GM18867 (cell line): ENCODE measurements at regions not wholly inside any gene's neighbourhood (a gene's known extent, or its start where the extent isn't known, plus 50 kb on each side); places are given as distances from the start of the nearest gene placed in this dataset.

Experiments used
- ATAC-seq: cut with Tn5 transposase; IDR thresholded peaks from one replicate; pipeline ENCODE4 v1.9.1; 2021; ENCODE audit warnings: mild to moderate bottlenecking, moderate library complexity; ENCODE audit not compliant: unreplicated experiment

DNA sequence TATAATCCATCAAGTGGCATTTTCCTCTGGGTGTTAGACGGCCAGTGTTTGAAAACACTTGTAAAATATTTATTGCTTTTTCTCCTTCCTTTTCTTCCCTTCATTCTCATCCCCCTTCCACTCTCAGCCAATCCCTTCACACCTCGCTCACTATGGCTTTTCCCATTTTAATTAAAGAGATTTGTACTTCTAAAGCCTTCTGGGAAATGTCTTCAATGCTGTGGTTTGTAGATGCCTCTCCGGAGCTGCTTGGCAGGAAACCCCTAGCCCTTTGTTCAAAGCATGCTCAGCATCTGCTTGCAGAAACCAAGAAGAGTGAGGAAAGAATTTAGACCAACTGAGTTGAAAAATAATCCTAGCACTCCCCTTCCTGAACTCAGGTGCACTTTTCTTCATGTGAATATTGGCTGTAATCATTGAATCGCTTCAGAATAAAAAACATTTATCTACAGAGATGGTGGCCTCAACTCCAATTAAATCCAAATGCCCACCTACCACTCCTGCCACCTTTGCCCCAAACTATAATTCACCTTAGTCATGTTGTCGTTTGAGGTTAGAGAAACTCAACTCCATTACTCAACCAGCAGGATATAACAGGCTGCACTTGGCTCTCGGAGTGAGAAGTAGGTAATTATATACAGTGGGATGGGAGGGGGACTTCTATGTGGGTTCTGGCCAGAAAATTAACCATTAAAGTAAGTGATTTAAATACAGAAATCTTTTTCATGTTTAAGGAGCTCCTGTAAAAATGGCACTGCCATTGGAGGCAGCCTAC lies 659.4 kb upstream of the CAMK1G start:
- no peak for ATAC-seq

DNA sequence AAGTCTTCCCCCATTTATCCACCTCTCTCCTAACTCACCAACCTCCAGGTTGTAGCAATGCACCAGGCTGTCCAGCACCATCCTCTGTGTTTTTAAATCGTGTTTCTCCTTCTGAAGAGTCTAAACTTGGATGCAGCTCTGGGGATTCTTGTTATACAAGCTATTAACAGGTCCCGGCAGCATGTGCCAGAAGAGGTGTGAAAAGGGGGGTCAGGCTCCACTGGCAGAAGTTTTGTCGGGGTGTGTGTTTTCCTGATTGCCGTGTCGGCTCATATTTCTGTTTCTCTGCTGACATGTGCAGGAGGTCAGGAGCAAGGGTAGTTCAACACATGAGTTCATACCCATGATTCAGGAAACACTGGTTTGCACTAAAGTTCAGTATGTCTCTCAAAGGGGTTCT lies 658.6 kb upstream of the CAMK1G start:
- no peak for ATAC-seq

DNA sequence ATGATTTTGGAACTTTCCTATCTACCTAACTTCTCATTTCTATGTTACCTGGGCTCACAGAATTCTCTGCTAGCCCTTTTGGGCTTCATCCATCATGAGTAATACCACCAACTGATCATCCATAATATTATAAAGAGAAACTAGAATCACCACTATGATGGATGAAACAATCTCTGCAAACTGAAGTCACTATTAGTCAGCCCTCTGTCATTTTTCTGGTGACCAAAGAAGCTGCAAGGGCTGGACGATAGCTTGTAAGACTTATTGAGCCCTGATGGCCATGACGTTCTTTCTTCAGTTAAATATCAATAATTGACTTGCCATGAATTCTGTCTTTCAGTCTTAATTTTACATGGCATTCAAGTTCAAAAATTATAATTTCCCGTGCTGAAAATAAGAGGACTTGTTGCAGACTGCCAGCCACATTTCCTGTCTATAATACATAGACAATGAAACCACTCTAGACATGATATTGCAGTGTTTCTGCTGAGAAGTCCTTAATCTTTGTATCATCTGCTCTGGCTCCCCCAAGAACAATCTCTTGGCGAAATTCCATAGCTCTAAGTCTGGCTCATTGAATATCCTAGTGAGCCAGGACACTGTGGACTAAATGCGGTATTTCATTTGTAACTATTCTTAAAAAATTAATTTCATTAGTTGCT lies 655.0 kb upstream of the CAMK1G start:
- no peak for ATAC-seq

DNA sequence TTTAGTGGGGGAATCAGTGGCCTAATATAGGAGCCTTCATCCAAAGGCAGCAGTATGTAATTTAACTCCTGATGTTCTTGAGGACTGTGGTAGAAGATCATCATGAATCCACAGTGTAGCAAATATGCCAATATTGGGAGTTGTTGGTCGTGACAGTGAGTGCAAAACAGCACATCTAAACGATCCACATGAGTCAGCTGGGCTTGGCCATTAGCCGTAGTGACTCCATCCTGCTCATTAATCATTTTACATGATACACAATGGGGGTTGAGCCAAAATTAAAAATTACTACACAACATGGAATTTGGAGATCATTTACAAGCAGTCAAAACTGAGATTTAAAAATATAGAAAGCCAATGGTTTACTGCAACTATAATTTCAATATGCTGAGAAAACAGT lies 653.9 kb upstream of the CAMK1G start:
- no peak for ATAC-seq

DNA sequence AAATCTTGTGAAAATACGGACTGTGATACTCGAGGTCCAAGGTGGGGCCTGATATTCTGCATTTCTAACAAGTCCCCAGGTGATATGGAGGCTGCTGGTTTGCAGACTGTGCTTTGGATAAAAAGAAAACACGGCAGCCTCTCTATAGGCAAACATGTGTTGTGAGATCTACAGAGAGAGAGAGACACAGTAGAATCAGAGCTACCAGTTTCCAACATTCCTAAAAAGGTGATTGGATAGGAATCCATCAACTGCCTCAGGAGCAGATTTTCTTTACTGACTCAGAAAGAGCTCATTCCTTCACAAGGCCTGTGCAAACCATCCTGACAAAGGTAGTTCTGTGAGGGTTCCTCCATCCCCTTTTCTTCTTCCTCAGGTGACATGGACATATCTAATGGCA lies 651.6 kb upstream of the CAMK1G start:
- no peak for ATAC-seq

DNA sequence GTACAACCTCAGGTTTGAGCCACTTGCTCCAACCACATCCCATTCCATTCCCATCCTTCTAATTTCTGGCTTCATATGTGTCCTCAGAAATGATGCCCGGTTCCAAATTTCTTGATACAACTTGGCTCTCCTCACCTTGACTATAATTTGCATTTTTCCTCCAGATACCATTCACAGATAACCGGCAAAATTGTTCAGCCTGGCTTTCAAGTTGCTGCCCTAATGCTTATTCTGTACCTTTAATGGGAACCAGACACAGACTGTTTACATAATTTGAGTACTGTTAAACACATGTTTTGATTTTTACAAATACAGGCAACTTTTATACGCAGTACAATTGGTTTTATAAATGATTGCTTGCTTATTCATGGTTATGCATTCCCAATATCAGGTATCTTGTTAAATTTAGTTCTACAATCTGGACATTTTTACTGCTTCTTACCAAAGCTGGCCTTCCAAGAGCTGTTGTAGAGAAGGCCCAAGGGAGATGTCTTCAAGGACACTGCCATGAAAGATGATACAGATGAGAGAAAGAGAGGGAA lies 649.5 kb upstream of the CAMK1G start:
- no peak for ATAC-seq

DNA sequence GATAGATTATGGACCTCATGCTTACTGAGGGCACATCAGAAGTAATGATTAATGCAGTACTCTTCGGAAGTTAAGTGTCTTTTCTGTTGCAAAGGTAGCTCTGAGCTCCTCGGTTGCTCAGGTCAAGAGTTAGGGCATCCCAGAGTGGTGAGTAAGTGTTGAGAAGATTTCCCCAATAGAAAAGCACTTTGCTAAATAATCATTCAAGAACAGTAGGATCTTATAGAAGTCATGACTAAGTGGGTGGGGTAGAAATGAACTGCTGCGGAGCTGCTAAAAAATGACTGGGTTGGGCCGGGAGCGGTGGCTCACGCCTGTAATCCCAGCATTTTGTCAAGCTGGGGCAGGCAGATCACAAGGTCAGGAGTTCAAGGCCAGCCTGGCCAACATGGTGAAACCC lies 648.6 kb upstream of the CAMK1G start:
- ATAC-seq = no peak

DNA sequence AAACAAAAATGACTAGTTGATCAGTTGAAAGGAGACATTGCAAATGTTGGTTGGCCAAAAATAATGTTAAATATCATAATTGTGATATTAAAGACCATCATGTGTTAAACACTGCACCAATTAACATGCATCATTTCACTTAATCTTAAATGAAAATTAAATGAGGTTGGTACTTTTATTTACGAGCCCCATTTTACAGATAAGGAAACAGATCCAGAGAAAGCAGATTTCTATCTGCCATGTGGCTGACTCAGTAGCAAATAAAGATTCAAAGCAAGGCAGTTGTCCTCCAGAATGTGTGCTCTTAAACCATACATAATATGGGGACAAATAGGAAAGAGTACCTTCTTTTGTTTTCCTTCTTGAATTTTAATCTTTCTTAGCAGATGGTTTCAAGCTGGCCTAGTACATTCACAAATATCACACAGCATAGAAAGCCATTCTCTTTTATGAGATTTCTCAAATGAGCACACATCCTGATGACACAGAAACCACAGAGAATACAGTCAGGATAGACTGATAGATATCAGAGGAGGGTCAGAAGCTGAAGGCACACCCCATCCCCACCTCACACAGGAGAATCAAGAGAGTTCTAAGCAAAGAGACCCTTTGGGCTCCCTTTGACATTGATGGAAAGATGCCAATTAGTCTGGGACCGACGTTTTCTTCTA lies 647.9 kb upstream of the CAMK1G start:
- ATAC-seq = no peak

DNA sequence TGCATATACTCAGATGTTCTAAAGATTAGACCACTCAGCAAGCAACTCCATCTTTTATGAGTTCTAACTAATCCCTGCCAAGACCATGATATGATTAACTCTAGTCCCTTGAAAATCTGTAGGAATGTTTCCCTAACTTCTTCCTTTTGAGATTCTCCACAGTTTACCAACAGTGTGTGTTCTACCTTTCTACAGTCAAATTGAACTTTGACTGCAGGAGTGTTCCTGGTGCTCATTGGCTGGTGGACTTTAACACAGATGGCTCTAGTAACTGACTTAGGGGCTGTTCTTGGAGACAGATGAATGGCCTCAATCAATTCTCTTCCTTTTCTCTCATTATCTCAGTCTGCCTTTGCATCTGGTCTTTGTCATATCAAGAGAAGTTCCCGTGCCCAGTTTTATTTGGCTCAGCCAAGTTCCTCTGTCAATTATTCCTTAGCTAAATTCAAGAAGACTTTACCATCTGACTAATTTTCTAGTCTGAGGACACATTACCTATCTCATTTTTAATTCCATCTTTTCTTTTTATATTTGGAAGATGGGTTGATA lies 643.9 kb upstream of the CAMK1G start:
- ATAC-seq = no peak

DNA sequence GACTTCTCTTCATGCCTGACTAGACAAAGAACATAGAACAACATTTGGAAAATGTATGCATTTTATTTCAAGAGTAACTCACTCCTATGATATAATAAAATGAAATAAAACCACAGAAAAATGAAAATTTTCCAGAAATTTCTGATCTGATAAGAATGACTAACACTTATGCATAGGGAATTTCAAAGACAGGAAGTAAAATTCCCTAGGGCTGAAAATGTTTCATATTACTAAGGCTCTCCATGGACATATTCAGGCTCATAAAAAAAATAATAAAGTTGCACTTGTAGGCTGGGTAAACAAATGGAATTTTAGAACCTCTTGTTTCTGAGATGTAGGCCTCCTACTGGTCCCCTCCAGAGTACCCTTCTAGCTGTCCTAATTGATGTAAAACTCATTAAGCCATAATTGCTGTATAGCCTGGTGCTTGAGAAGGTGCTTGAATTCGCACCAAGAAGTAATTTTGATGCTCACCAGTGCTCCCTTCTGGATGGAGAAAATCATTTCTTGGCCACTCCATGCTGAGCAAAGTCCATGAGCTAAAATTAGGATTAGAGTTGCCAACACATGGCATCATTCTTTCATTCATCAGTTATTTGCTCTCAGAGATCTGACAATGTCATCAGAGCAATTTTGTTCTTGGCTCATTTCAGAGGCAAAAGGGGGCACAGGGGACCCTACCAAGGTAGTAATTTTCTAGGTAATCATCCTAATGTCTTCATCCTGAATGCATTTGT lies 641.0 kb upstream of the CAMK1G start:
- ATAC-seq = no peak

DNA sequence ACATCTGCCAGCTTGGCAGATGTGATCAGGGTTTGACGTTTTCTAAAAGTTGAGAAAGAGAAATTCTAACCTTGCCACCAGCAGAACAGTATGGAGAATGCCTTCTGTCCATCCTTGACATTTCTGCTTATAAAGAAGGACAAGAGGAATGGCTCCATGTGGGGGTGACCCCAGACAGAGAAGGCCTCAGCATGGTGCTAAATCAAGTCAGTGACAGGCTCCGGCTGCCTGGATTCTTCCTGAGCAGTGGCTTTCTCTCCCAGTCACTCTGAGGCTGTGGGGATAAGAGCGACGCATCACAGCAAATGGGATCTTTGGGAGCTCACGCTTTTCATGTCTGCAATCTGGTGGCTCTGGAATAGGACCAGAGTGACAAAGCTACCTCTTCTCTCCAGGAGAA lies 640.2 kb upstream of the CAMK1G start:
- no peak for ATAC-seq

DNA sequence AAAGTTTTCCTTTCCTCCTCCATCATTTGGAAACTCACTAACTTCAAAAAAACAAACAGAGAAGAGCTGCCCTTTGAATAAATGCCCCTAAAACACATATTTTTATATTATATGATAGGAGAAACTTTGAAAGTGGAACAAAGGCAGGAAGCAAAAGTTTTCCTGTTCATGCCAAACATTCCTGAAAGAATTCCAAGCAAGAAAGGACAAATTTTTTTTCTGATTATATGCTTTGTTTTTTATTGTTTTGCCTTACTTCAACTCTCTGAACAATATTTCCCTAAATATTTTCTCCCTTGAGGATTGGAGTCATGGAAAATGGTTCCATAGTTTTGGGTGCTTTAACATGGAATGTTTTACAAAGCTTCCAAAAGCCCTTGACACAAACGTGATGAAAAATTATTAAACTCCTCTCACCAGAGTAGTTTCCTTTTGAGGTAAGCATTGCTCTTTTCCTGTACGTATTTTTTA lies 638.5 kb upstream of the CAMK1G start:
- no peak for ATAC-seq

DNA sequence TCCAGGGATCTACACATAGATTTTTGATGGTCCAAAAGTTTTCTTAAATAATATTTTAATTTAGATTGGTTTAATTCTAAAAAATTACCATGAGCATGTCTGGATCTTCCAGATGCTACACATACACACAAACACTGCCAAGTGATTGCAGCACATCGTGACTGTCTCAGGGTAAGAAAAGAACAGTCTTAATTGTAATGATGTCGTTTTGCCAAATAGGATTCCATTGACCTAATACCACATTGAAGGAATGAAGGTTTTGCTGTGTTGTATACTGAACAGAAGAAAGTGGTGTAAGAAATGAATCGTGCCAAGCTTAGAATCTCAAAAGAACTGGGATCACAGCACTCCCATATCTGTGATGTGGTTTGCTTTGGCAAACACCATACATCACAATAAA lies 633.3 kb upstream of the CAMK1G start:
- ATAC-seq = no peak

DNA sequence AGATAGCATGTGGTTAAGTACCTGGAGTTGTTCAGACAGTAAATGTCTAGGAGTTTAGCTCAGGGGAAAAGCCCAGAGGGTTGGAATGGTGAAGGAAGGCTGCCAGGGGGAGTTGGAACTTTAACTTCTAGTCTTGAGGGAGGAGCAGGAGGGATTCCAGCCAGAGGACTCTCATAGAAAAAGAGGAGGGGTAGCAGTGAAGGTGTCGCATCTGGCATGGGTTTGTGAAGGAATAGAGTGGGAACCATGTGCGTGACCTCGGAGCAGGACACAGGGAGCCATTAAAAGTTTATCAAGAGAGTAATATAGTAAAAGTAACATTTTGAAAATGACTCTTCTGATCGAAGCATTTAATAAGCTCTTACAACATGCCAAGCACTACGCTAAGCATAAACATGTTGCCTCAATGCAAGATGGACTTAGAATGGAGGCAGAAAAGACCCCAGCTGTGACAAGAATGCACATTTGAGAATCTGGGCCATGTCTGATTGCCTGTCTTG lies 632.4 kb upstream of the CAMK1G start:
- ATAC-seq = no peak

DNA sequence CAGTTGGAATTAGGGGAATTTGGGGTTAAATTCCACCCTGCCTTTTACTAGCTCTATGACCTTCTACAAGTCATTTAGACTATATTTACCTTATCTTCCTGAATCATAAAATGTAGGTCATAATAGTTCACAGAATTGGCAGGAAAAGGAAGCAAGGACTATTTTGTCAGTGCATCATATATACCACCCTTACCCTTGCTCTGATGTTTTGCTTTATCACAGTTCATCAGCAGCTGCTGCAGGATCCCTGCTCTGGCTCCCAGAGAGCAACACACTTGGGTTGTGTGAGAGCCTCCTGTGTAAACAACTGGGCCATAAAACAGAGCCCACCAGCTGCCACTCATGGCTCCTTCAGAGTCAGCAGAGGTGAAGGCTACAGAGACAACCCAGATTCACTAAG lies 631.6 kb upstream of the CAMK1G start:
- ATAC-seq = no peak

DNA sequence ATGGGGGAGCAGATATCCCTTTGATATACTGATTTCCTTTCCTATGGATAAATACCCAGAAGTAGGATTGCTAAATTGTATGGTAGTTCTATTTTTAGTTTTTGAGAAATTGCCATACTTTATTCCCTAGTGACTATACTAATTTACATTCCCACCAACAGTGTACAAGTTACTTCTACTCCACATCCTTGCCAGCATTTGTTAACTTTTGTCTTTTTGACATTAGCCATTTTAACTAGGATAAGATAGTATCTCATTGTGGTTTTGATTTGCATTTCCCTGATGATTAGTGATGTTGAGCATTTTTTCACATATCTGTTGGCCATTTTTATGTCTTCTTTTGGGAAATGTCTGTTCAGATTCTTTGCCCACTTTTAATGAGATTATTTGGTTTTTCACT lies 620.6 kb upstream of the CAMK1G start:
- ATAC-seq = no peak

DNA sequence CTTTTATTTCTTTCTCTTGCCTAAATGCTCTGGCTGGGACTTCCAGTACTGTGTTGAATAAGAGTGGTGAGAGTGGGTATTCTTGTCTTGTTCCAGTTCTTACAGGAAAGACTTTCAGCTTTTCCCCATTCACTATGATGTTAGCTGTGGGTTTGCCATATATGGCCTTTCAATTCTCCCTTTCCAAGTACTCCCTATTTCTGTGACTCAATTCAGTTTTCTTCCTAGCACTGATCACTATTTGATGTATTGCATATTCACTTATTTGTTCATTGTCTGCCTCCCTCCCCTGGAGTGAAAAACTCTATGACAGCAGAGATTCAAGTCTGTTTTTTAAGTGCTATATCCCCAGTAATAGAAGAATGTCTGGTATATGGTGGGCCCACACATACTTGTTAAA lies 618.2 kb upstream of the CAMK1G start:
- ATAC-seq = no peak

DNA sequence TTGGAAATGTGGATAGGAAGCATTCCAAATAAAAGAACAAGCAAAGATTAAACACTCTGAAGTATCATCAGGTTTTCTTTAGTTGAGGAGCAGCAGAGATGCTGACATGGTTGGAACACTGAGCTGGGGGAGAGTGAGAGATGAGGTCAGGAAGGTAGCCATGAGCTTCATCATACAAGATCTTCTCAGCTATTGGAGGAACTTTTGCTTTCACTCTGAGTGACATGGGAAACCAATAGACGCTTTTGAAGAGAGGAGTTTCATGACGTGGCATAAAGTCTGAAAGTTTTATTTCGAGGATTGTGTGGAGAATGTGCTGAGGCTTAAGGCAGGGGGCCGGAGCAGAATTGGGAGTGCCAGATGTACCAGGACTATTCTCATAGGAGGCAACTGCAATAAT lies 616.2 kb upstream of the CAMK1G start:
- peak; percentile 64 for ATAC-seq

DNA sequence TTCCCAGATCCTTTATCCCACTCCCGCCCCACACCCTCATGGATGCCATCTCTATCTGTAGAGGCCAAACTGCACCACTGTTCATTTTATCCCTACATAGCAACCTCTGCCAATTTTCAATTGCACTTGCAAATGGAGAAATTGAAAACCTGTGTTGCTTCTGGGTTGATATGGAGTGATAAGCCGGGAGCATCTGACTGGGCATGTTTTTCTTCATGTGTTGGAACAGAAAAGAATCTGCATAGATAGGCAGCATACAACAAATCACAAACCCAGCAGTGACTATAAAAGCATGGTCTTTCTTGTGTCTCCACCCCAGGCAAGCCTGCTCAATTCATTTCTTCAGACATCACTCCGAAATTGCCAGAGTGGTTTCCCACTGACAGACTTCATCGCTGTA lies 608.8 kb upstream of the CAMK1G start:
- ATAC-seq = no peak

DNA sequence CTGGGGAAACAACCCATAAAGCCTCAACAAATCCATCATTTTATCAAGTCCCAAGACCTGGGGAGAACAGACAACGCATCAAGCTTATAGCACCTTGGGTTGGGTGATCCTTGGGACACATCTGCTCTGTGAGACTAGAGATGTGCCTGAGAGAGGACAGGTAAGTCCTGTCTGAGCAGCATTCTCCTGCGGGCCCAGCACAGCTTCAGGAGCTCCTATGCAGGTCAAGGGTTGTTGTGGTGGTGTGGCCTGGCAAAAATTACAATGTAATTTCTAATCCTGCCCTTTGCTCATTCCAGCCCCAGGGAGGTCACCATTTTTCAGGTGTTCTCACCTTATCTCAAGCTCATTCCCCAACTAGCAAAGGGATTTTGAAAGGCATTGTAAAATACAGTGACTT lies 608.1 kb upstream of the CAMK1G start:
- no peak for ATAC-seq

DNA sequence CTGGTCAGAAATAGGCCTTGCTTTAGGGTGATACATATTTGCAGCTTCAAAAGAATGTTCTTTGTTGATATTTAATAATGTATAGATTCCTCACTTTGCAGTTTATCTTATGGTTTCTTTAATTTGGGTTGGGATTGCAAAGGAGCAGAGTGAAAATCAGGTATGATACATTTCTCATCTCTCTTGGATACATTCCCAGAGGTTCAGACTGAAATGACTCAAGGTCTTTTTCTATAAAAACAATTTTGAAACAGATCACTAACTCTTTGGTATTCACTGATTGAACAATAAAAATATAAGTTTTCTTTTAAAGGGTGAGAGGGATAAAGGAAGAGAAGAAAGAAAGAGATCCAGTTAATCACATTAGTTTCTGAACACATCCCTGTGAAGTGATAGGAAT lies 606.5 kb upstream of the CAMK1G start:
- no peak for ATAC-seq
